ENCODE measurements at regions not wholly inside any gene's neighbourhood (a gene's known extent, or its start where the extent isn't known, plus 50 kb on each side); places are given as distances from the start of the nearest gene placed in this dataset.

DNA sequence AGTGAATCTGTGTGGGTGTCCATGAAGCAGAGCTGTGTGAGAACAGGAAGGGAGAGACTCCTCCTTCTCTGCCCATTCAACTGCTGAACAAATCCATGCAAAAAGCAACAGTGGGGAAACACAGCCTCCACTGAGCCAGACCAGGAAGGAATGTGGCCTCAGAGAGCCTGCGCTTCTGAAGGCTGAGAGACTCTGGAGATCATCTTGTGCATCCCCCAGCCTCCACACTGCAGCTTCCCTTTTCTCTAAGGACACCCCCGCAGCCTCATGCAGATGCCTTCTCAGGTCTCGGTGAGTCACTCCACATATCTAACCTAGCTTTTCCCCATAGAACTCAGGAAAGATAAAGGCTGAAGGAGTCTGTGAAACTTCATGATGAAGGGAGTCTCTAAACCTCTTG is 402.9 kb downstream of the TNS1 start:
- no peak overlapping the region for H3K4me3 ChIP-seq
- peaks cover 11% of the 10 kb centered on the region for H3K4me1 ChIP-seq
- 96 to 100% (median 98%) methylated on average over 3 of the region's 3 CpGs for WGBS, 3 donors
- TF ChIP-seq, protein P1, sequence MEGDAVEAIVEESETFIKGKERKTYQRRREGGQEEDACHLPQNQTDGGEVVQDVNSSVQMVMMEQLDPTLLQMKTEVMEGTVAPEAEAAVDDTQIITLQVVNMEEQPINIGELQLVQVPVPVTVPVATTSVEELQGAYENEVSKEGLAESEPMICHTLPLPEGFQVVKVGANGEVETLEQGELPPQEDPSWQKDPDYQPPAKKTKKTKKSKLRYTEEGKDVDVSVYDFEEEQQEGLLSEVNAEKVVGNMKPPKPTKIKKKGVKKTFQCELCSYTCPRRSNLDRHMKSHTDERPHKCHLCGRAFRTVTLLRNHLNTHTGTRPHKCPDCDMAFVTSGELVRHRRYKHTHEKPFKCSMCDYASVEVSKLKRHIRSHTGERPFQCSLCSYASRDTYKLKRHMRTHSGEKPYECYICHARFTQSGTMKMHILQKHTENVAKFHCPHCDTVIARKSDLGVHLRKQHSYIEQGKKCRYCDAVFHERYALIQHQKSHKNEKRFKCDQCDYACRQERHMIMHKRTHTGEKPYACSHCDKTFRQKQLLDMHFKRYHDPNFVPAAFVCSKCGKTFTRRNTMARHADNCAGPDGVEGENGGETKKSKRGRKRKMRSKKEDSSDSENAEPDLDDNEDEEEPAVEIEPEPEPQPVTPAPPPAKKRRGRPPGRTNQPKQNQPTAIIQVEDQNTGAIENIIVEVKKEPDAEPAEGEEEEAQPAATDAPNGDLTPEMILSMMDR (IDR thresholded peaks at IDR 0.05), result no peak
- H3K27me3 ChIP-seq (ENCODE audit: insufficient read depth in 3 of 3, low read length in 2 of 3), result no peaks in the 10 kb centered on the region
- no peaks in the 10 kb centered on the region for H3K36me3 ChIP-seq (ENCODE audit: insufficient read depth in 1 of 2, low read depth in 1 of 2)
- no peak overlapping the region for H3K27ac ChIP-seq
- ATAC-seq, result no peak
- H3K9me3 ChIP-seq, result no peaks in the 10 kb centered on the region
- no peak for DNase-seq
- intact Hi-C loops (cut with DNase I), result no loop called here

DNA sequence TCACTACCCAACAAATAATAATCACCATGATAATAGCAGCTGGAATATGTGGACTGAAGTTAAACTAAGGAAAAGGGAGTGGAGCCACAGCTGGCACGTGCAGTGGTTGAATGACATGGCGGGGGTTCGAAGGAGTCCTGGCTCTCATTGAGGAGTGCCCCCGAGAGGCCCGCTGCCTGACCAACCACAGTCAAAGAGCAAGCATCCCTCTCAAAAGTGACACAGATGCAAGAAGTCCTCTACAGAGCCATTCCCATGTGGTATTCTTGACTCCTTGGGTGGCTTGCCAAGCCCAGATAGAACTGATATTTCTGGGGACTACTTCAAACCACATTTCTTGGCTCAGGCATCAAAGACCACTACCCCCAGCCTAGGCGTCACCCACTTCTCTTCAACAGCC is 405.1 kb downstream of the TNS1 start:
- ATAC-seq (no peak), DNase-seq (no peak)
- intact Hi-C loops (cut with DNase I), result no loop called here
- H3K9me3 ChIP-seq, result no peaks in the 10 kb centered on the region
- no peak overlapping the region for H3K27ac ChIP-seq
- WGBS, 3 donors, result 83 to 90% (median 84%) methylated on average over 6 of the region's 6 CpGs
- H3K36me3 ChIP-seq (ENCODE audit: insufficient read depth in 1 of 2, low read depth in 1 of 2), result no peaks in the 10 kb centered on the region
- no peak overlapping the region for H3K4me3 ChIP-seq
- H3K4me1 ChIP-seq, result no peaks in the 10 kb centered on the region
- TF ChIP-seq, protein P1 (IDR thresholded peaks at IDR 0.05), result no peak
- H3K27me3 ChIP-seq (ENCODE audit: insufficient read depth in 3 of 3, low read length in 2 of 3), result no peaks in the 10 kb centered on the region

- 91 to 92% (median 91%) methylated on average over 4 of the region's 4 CpGs for WGBS, 3 donors
- Histone ChIP-seq H3K9me3 (no peaks in the 10 kb centered on the region), H3K4me3 (no peak overlapping the region), H3K27ac (no peak overlapping the region), H3K4me1 (no peaks in the 10 kb centered on the region), H3K36me3 (ENCODE audit: insufficient read depth in 1 of 2, low read depth in 1 of 2) (no peaks in the 10 kb centered on the region), H3K27me3 (ENCODE audit: insufficient read depth in 3 of 3, low read length in 2 of 3) (no peaks in the 10 kb centered on the region)
- DNase-seq (no peak), ATAC-seq (no peak)
- TF ChIP-seq, protein P1 (IDR thresholded peaks at IDR 0.05), result no peak
- intact Hi-C loops (cut with DNase I), result no loop called here
These were observed 405.6 kb downstream of the TNS1 start for GRCh38 chr2:217597145-217597544.

GRCh38 chr2:217593732-217594131 is 409.1 kb downstream of the TNS1 start:
- Histone ChIP-seq H3K36me3 (ENCODE audit: insufficient read depth in 1 of 2, low read depth in 1 of 2) (no peaks in the 10 kb centered on the region), H3K9me3 (no peaks in the 10 kb centered on the region), H3K4me3 (no peak overlapping the region), H3K27ac (no peak overlapping the region), H3K27me3 (ENCODE audit: insufficient read depth in 3 of 3, low read length in 2 of 3) (no peaks in the 10 kb centered on the region), H3K4me1 (no peaks in the 10 kb centered on the region)
- TF ChIP-seq, protein P1 (IDR thresholded peaks at IDR 0.05), result no peak
- WGBS, 3 donors, result 59 to 62% (median 59%) methylated on average over 4 of the region's 4 CpGs
- DNase-seq (no peak), ATAC-seq (no peak)
- intact Hi-C loops (cut with DNase I), result no loop called here

DNA sequence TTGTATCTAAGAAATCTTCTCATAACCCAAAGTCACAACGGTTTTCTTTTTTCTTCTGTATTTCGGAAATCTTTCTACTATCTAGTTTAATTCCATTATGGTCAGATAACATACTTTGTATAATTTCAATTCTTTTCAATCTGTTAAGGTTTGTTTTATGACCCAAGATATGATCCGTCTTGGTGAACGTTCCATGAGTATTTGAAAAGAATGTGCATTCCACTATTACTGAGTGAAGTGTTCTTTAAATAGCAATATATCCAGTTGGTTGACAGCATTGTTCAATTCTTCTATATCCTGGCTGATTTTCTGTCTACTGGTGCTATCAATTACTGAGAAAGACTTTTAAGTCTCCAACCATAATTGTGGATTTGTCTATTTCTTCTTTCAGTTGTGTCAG is 414.5 kb downstream of the TNS1 start:
- 74 to 91% (median 80%) methylated on average over 4 of the region's 4 CpGs for WGBS, 3 donors
- H3K4me1 ChIP-seq, result peaks cover 5% of the 10 kb centered on the region
- ATAC-seq, result no peak
- no peak overlapping the region for H3K27ac ChIP-seq
- H3K4me3 ChIP-seq, result no peak overlapping the region
- intact Hi-C loops (cut with DNase I), result no loop called here
- TF ChIP-seq, protein P1 (IDR thresholded peaks at IDR 0.05), result no peak
- no peaks in the 10 kb centered on the region for H3K27me3 ChIP-seq (ENCODE audit: insufficient read depth in 3 of 3, low read length in 2 of 3)
- no peaks in the 10 kb centered on the region for H3K9me3 ChIP-seq
- DNase-seq, result no peak
- H3K36me3 ChIP-seq (ENCODE audit: insufficient read depth in 1 of 2, low read depth in 1 of 2), result no peaks in the 10 kb centered on the region

Data from psoas muscle (tissue), 7 donors.